GM12891 (cell line): ENCODE measurements at regions not wholly inside any gene's neighbourhood (a gene's known extent, or its start where the extent isn't known, plus 50 kb on each side); places are given as distances from the start of the nearest gene placed in this dataset.

ENCODE experiments used
- POLR2A ChIP-seq: IDR thresholded peaks from 2 replicates; pipeline ENCODE4 v1.6.1; 2011; ENCODE audit warnings: low read depth, low read length, control low read depth
- POLR2AphosphoS5 ChIP-seq: IDR thresholded peaks from 2 replicates; pipeline ENCODE4 v1.6.1; 2011; ENCODE audit warnings: low read depth, low read length, control low read depth
- POU2F2 ChIP-seq: IDR thresholded peaks from 2 replicates; pipeline ENCODE4 v1.6.1; 2011; ENCODE audit warnings: low read depth, mild to moderate bottlenecking, control low read depth, low read length, moderate library complexity
- SPI1 ChIP-seq: IDR thresholded peaks from 2 replicates; pipeline ENCODE4 v1.6.1; 2011; ENCODE audit warnings: low read depth, low read length, control low read depth
- TAF1 ChIP-seq: IDR thresholded peaks from 2 replicates; pipeline ENCODE4 v1.6.1; 2011; ENCODE audit warnings: low read depth, low read length, control low read depth

- no peak for TF ChIP-seq POLR2AphosphoS5
- TF ChIP-seq POLR2A: no peak
- no peak for TF ChIP-seq POU2F2
- TF ChIP-seq TAF1: no peak
- no peak for TF ChIP-seq SPI1
Measured at GRCh38 chr11:134997652-134998320, 585.7 kb upstream of the B3GAT1 start.
